Parathyroid adenoma (tissue), 2 donors: ENCODE measurements at regions not wholly inside any gene's neighbourhood (a gene's known extent, or its start where the extent isn't known, plus 50 kb on each side); places are given as distances from the start of the nearest gene placed in this dataset.

Source experiments
- H2AFZ ChIP-seq: fragments of 300-600 bp; sonication (generic); one replicate; pipeline ENCODE4 v1.7.0; 2017; ENCODE audit warnings: antibody characterized with exemption, mild to moderate bottlenecking
- H3K27ac ChIP-seq: fragments of 300-600 bp; sonication (generic); one replicate; pipeline ENCODE4 v1.7.0; 2017
- H3K27me3 ChIP-seq: fragments of 300-600 bp; sonication (generic); one replicate; pipeline ENCODE4 v1.7.0; 2017; ENCODE audit warnings: low read length; ENCODE audit not compliant: control insufficient read depth, insufficient read depth
- H3K36me3 ChIP-seq: fragments of 300-600 bp; sonication (generic); one replicate; pipeline ENCODE4 v1.7.0; 2017; ENCODE audit warnings: low read length; ENCODE audit not compliant: control insufficient read depth, insufficient read depth
- H3K4me1 ChIP-seq: fragments of 300-600 bp; sonication (generic); one replicate; pipeline ENCODE4 v1.7.0; 2017; ENCODE audit warnings: control low read depth
- H3K4me2 ChIP-seq: fragments of 300-600 bp; sonication (generic); one replicate; pipeline ENCODE4 v1.7.0; 2017; ENCODE audit warnings: low read length
- H3K4me3 ChIP-seq: fragments of 300-600 bp; sonication (generic); one replicate; pipeline ENCODE4 v1.7.0; 2017; ENCODE audit warnings: low read depth, low read length
- H3K79me2 ChIP-seq: fragments of 300-600 bp; sonication (generic); one replicate; pipeline ENCODE4 v1.7.0; 2017; ENCODE audit warnings: control low read depth
- H3K9ac ChIP-seq: fragments of 300-600 bp; sonication (generic); one replicate; pipeline ENCODE4 v1.7.0; 2017; ENCODE audit warnings: mild to moderate bottlenecking
- H3K9me3 ChIP-seq: fragments of 300-600 bp; sonication (generic); one replicate; pipeline ENCODE4 v1.7.0; 2017; ENCODE audit warnings: low read length; ENCODE audit not compliant: control insufficient read depth
- TF ChIP-seq, protein P1 (sequence below): fragments of 300-600 bp; sonication (generic); IDR thresholded peaks from one replicate; pipeline ENCODE4 v1.7.0; 2017; ENCODE audit warnings: antibody characterized with exemption, mild to moderate bottlenecking
- donor health status: primary hyperparathyroidism.

- H3K4me1 ChIP-seq, result no peaks in the 10 kb centered on the region
- TF ChIP-seq, protein P1, sequence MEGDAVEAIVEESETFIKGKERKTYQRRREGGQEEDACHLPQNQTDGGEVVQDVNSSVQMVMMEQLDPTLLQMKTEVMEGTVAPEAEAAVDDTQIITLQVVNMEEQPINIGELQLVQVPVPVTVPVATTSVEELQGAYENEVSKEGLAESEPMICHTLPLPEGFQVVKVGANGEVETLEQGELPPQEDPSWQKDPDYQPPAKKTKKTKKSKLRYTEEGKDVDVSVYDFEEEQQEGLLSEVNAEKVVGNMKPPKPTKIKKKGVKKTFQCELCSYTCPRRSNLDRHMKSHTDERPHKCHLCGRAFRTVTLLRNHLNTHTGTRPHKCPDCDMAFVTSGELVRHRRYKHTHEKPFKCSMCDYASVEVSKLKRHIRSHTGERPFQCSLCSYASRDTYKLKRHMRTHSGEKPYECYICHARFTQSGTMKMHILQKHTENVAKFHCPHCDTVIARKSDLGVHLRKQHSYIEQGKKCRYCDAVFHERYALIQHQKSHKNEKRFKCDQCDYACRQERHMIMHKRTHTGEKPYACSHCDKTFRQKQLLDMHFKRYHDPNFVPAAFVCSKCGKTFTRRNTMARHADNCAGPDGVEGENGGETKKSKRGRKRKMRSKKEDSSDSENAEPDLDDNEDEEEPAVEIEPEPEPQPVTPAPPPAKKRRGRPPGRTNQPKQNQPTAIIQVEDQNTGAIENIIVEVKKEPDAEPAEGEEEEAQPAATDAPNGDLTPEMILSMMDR, result no peak
- no peaks in the 10 kb centered on the region for H3K9me3 ChIP-seq
These were observed 165.6 kb upstream of the LINGO1 start for GRCh38 chr15:77798151-77798835.

DNA sequence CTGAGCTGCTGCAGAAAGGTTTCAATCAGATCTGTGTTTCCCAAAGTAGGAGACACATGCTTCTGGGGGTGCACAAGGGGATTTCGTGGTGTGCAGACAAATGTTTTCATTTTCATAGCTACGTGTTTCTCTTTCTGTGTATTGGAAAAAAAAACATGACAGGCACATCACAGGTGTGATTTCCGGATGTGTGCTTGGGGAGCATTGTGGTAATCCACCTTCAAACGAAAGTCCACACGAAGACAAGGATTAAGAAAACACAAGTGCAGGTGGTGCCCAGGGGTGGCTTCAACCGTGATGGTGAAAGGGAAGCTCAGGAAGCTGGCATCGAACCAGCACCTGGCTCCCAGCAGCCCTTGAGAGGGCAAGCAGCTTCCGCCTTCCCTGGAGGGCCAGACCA lies 164.6 kb upstream of the LINGO1 start:
- Histone ChIP-seq H3K27ac (no peak overlapping the region), H3K4me2 (no peak overlapping the region), H2AFZ (no peak overlapping the region), H3K9me3 (no peaks in the 10 kb centered on the region), H3K36me3 (no peaks in the 10 kb centered on the region), H3K27me3 (no peaks in the 10 kb centered on the region), H3K79me2 (no peaks in the 10 kb centered on the region), H3K4me1 (no peaks in the 10 kb centered on the region), H3K9ac (no peak overlapping the region), H3K4me3 (no peak overlapping the region)
- TF ChIP-seq, protein P1, result no peak

More at GRCh38 chr15:77798151-77798835, 165.6 kb upstream of the LINGO1 start:
- H3K4me2 ChIP-seq, result no peak overlapping the region
- no peak overlapping the region for H3K4me3 ChIP-seq
- H3K27me3 ChIP-seq, result no peaks in the 10 kb centered on the region
- H3K9ac ChIP-seq, result no peak overlapping the region
- no peak overlapping the region for H3K27ac ChIP-seq
- H3K79me2 ChIP-seq, result no peaks in the 10 kb centered on the region
- no peaks in the 10 kb centered on the region for H3K36me3 ChIP-seq
- H2AFZ ChIP-seq, result no peak overlapping the region

DNA sequence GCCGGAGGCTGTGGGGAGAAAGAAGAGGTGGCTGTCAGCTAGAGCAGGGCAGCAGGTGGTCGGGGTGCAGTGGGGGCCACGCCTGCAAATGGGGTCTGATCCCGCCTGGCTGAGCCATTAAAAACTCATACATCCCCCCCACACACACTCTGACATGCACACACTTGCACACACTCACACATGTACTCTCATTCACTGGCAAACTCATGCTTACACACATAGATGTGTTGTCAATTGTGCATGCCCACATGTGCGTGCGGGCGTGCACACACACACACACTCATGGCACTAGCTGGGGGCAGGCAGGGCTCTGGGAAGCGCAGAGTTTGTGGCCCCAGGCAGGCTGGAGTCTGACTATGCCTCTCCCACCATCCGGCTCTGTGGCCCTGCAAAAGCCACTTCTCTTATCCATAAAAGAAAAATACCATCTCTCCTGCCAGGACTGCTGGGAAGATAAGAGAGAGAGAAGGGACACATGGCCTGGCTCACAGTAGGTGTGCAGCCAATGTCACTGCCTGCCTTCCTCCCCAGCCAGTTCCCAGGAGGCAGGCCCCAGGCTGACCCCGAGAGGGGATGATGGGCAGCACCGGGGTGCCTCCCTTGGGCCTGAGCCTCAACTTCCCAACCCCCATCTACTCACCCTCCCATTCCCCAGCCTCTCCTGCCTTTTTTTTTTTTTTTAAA lies 163.5 kb upstream of the LINGO1 start:
- Histone ChIP-seq H3K27ac (no peak overlapping the region), H3K9me3 (no peaks in the 10 kb centered on the region), H3K4me2 (no peak overlapping the region), H3K36me3 (no peaks in the 10 kb centered on the region), H3K9ac (no peak overlapping the region), H2AFZ (no peak overlapping the region), H3K27me3 (no peaks in the 10 kb centered on the region), H3K4me1 (no peaks in the 10 kb centered on the region), H3K79me2 (no peaks in the 10 kb centered on the region), H3K4me3 (no peak overlapping the region)
- TF ChIP-seq, protein P1, result no peak

- H3K27ac ChIP-seq, result no peak overlapping the region
- TF ChIP-seq, protein P1, result no peak
These were observed 162.7 kb upstream of the LINGO1 start for GRCh38 chr15:77795446-77795845.

More at GRCh38 chr15:77795446-77795845, 162.7 kb upstream of the LINGO1 start:
- no peaks in the 10 kb centered on the region for H3K9me3 ChIP-seq
- H2AFZ ChIP-seq, result no peak overlapping the region
- H3K9ac ChIP-seq, result no peak overlapping the region
- no peak overlapping the region for H3K4me3 ChIP-seq
- no peaks in the 10 kb centered on the region for H3K79me2 ChIP-seq
- H3K36me3 ChIP-seq, result no peaks in the 10 kb centered on the region
- H3K27me3 ChIP-seq, result no peaks in the 10 kb centered on the region
- no peak overlapping the region for H3K4me2 ChIP-seq
- no peaks in the 10 kb centered on the region for H3K4me1 ChIP-seq
